GM13976 (cell line): ENCODE measurements at regions not wholly inside any gene's neighbourhood (a gene's known extent, or its start where the extent isn't known, plus 50 kb on each side); places are given as distances from the start of the nearest gene placed in this dataset.

Experiments used
- DNase-seq: peaks from one replicate; pipeline ENCODE4 v3.0.0; 2012; ENCODE audit warnings: low spot score
- in situ Hi-C: fragments of 300-500 bp; cut with MboI; formaldehyde crosslinking; loops from one replicate; pipeline ENCODE4 v1.12.0; 2022; ENCODE audit warnings: low sequenced_read_pairs, mixed read lengths, inconsistent platforms; ENCODE audit not compliant: unreplicated experiment
- TF ChIP-seq, protein P1 (sequence below): IDR thresholded peaks from 2 replicates; pipeline ENCODE4 v1.5.1; 2012; ENCODE audit warnings: borderline replicate concordance, mild to moderate bottlenecking; ENCODE audit not compliant: insufficient read depth; ENCODE audit errors: extremely low read depth, missing control alignments, control extremely low read depth

DNA sequence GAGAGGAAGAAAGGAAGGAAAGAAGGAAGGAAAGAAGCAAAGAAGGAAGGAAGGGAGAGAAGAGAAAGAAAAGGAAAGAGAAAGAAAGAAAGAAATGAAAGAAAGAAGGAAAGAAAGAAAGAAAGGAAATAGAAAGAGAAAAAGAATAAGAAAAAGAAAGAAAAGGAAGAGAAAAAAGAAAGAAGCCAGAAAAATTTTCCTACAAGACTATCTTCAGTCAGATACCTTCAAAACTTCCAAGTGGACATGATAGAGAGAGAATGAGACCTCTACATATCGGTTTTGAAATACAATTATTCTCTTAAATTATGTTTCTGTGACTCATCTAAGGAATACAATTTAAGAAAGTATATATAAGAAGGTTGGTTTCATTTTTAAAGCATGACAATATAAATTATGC lies 1369.0 kb downstream of the ZPLD1 start:
- in situ Hi-C loops, result no loop called here
- DNase-seq, result no peak
- TF ChIP-seq, protein P1, sequence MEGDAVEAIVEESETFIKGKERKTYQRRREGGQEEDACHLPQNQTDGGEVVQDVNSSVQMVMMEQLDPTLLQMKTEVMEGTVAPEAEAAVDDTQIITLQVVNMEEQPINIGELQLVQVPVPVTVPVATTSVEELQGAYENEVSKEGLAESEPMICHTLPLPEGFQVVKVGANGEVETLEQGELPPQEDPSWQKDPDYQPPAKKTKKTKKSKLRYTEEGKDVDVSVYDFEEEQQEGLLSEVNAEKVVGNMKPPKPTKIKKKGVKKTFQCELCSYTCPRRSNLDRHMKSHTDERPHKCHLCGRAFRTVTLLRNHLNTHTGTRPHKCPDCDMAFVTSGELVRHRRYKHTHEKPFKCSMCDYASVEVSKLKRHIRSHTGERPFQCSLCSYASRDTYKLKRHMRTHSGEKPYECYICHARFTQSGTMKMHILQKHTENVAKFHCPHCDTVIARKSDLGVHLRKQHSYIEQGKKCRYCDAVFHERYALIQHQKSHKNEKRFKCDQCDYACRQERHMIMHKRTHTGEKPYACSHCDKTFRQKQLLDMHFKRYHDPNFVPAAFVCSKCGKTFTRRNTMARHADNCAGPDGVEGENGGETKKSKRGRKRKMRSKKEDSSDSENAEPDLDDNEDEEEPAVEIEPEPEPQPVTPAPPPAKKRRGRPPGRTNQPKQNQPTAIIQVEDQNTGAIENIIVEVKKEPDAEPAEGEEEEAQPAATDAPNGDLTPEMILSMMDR, result no peak

GRCh38 chr3:103810167-103810566 lies 1375.4 kb downstream of the ZPLD1 start:
- TF ChIP-seq, protein P1, result no peak
- DNase-seq, result no peak
- in situ Hi-C loops, result no loop called here

- no peak for DNase-seq
- in situ Hi-C loops, result no loop called here
- TF ChIP-seq, protein P1, result no peak
Observed at GRCh38 chr3:103813955-103814354, 1379.1 kb downstream of the ZPLD1 start.

GRCh38 chr3:103818398-103818797 lies 1383.6 kb downstream of the ZPLD1 start:
- DNase-seq, result no peak
- in situ Hi-C loops, result no loop called here
- TF ChIP-seq, protein P1, result no peak

DNA sequence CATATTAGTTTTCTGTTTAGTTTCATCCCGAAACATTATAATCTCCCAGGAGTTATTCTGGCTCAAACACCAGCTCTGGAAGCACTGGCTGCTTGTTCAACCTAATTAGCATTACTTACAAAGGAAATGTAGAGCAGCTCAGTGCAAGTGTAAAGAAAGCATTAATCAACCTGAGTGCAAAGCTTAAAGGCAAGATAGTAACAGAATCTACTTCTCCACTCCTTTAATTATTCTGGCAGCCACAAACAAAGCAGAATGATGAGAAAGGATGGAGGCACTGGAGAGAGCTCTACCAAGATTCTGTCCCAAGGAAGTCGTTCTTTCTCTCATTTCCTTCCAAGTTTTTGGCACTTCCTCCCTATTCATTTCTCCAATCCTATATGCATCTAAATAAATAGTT lies 1384.0 kb downstream of the ZPLD1 start:
- DNase-seq, result no peak
- in situ Hi-C loops, result no loop called here
- TF ChIP-seq, protein P1, result no peak

DNA sequence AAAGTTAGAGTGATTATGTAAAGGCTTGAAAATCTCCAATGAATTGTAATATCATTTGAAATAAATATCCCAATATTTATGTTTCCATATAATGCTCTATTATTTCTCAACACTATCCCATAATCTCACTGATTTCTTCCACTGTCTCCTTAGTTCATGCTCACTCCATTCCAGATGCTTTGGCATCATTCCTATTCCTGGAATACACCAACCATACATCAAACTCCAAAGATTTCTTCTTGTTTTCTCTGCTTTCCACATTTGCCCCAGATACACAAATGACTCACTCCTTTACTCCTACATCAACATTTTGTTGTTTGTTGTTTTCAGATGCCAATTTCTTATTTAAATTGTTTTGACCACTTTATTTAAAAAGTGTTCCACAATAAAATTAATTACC lies 1390.8 kb downstream of the ZPLD1 start:
- no peak for DNase-seq
- in situ Hi-C loops, result no loop called here
- TF ChIP-seq, protein P1, result no peak
